ENCODE measurements at regions not wholly inside any gene's neighbourhood (a gene's known extent, or its start where the extent isn't known, plus 50 kb on each side); places are given as distances from the start of the nearest gene placed in this dataset.

- H3K36me3 ChIP-seq (ENCODE audit: control insufficient read depth in 1 of 2, insufficient read depth in 2 of 2, low read length in 2 of 2), result no peaks in the 10 kb centered on the region
- H3K27ac ChIP-seq (ENCODE audit: low read length), result no peak overlapping the region
- no peaks in the 10 kb centered on the region for H3K4me1 ChIP-seq (ENCODE audit: control insufficient read depth in 1 of 2, insufficient read depth in 2 of 2, low read length in 2 of 2)
- no peak overlapping the region for H3K4me3 ChIP-seq (ENCODE audit: low read depth in 1 of 2, low read length in 2 of 2)
- no peaks in the 10 kb centered on the region for H3K9me3 ChIP-seq (ENCODE audit: control insufficient read depth in 1 of 2, low read length in 2 of 2)
- no peaks in the 10 kb centered on the region for H3K27me3 ChIP-seq (ENCODE audit: low read depth, low read length)
Observed at GRCh38 chr11:112719736-112720525, 241.3 kb upstream of the NCAM1 start.

GRCh38 chr11:112722148-112722547 is 239.1 kb upstream of the NCAM1 start:
- Histone ChIP-seq H3K27me3 (ENCODE audit: low read depth, low read length) (no peaks in the 10 kb centered on the region), H3K4me3 (ENCODE audit: low read depth in 1 of 2, low read length in 2 of 2) (no peak overlapping the region), H3K27ac (ENCODE audit: low read length) (no peak overlapping the region), H3K36me3 (ENCODE audit: control insufficient read depth in 1 of 2, insufficient read depth in 2 of 2, low read length in 2 of 2) (no peaks in the 10 kb centered on the region), H3K4me1 (ENCODE audit: control insufficient read depth in 1 of 2, insufficient read depth in 2 of 2, low read length in 2 of 2) (no peaks in the 10 kb centered on the region), H3K9me3 (ENCODE audit: control insufficient read depth in 1 of 2, low read length in 2 of 2) (no peaks in the 10 kb centered on the region)

- Histone ChIP-seq H3K27me3 (ENCODE audit: low read depth, low read length) (no peaks in the 10 kb centered on the region), H3K36me3 (ENCODE audit: control insufficient read depth in 1 of 2, insufficient read depth in 2 of 2, low read length in 2 of 2) (no peaks in the 10 kb centered on the region), H3K4me1 (ENCODE audit: control insufficient read depth in 1 of 2, insufficient read depth in 2 of 2, low read length in 2 of 2) (no peaks in the 10 kb centered on the region), H3K9me3 (ENCODE audit: control insufficient read depth in 1 of 2, low read length in 2 of 2) (no peaks in the 10 kb centered on the region), H3K27ac (ENCODE audit: low read length) (no peak overlapping the region), H3K4me3 (ENCODE audit: low read depth in 1 of 2, low read length in 2 of 2) (no peak overlapping the region)
Observed at GRCh38 chr11:112722876-112723275, 238.3 kb upstream of the NCAM1 start.

GRCh38 chr11:112723676-112724495 is 237.3 kb upstream of the NCAM1 start:
- Histone ChIP-seq H3K27me3 (ENCODE audit: low read depth, low read length) (no peaks in the 10 kb centered on the region), H3K4me3 (ENCODE audit: low read depth in 1 of 2, low read length in 2 of 2) (no peak overlapping the region), H3K9me3 (ENCODE audit: control insufficient read depth in 1 of 2, low read length in 2 of 2) (no peaks in the 10 kb centered on the region), H3K36me3 (ENCODE audit: control insufficient read depth in 1 of 2, insufficient read depth in 2 of 2, low read length in 2 of 2) (no peaks in the 10 kb centered on the region), H3K27ac (ENCODE audit: low read length) (no peak overlapping the region), H3K4me1 (ENCODE audit: control insufficient read depth in 1 of 2, insufficient read depth in 2 of 2, low read length in 2 of 2) (no peaks in the 10 kb centered on the region)

GRCh38 chr11:112724496-112724790 is 236.8 kb upstream of the NCAM1 start:
- Histone ChIP-seq H3K4me3 (ENCODE audit: low read depth in 1 of 2, low read length in 2 of 2) (no peak overlapping the region), H3K27me3 (ENCODE audit: low read depth, low read length) (no peaks in the 10 kb centered on the region), H3K27ac (ENCODE audit: low read length) (no peak overlapping the region), H3K4me1 (ENCODE audit: control insufficient read depth in 1 of 2, insufficient read depth in 2 of 2, low read length in 2 of 2) (no peaks in the 10 kb centered on the region), H3K36me3 (ENCODE audit: control insufficient read depth in 1 of 2, insufficient read depth in 2 of 2, low read length in 2 of 2) (no peaks in the 10 kb centered on the region), H3K9me3 (ENCODE audit: control insufficient read depth in 1 of 2, low read length in 2 of 2) (no peaks in the 10 kb centered on the region)

GRCh38 chr11:112725636-112726035 is 235.6 kb upstream of the NCAM1 start:
- Histone ChIP-seq H3K4me1 (ENCODE audit: control insufficient read depth in 1 of 2, insufficient read depth in 2 of 2, low read length in 2 of 2) (no peaks in the 10 kb centered on the region), H3K9me3 (ENCODE audit: control insufficient read depth in 1 of 2, low read length in 2 of 2) (no peaks in the 10 kb centered on the region), H3K36me3 (ENCODE audit: control insufficient read depth in 1 of 2, insufficient read depth in 2 of 2, low read length in 2 of 2) (no peaks in the 10 kb centered on the region), H3K27me3 (ENCODE audit: low read depth, low read length) (no peaks in the 10 kb centered on the region), H3K27ac (ENCODE audit: low read length) (no peak overlapping the region), H3K4me3 (ENCODE audit: low read depth in 1 of 2, low read length in 2 of 2) (no peak overlapping the region)

- no peak overlapping the region for H3K4me3 ChIP-seq (ENCODE audit: low read depth in 1 of 2, low read length in 2 of 2)
- no peak overlapping the region for H3K27ac ChIP-seq (ENCODE audit: low read length)
- H3K4me1 ChIP-seq (ENCODE audit: control insufficient read depth in 1 of 2, insufficient read depth in 2 of 2, low read length in 2 of 2), result no peaks in the 10 kb centered on the region
- H3K9me3 ChIP-seq (ENCODE audit: control insufficient read depth in 1 of 2, low read length in 2 of 2), result no peaks in the 10 kb centered on the region
- H3K36me3 ChIP-seq (ENCODE audit: control insufficient read depth in 1 of 2, insufficient read depth in 2 of 2, low read length in 2 of 2), result no peaks in the 10 kb centered on the region
- no peaks in the 10 kb centered on the region for H3K27me3 ChIP-seq (ENCODE audit: low read depth, low read length)
Observed at GRCh38 chr11:112727341-112727841, 233.8 kb upstream of the NCAM1 start.

- Histone ChIP-seq H3K36me3 (ENCODE audit: control insufficient read depth in 1 of 2, insufficient read depth in 2 of 2, low read length in 2 of 2) (no peaks in the 10 kb centered on the region), H3K27ac (ENCODE audit: low read length) (no peak overlapping the region), H3K4me3 (ENCODE audit: low read depth in 1 of 2, low read length in 2 of 2) (no peak overlapping the region), H3K4me1 (ENCODE audit: control insufficient read depth in 1 of 2, insufficient read depth in 2 of 2, low read length in 2 of 2) (no peaks in the 10 kb centered on the region), H3K9me3 (ENCODE audit: control insufficient read depth in 1 of 2, low read length in 2 of 2) (no peaks in the 10 kb centered on the region), H3K27me3 (ENCODE audit: low read depth, low read length) (no peaks in the 10 kb centered on the region)
Observed at GRCh38 chr11:112728288-112728687, 232.9 kb upstream of the NCAM1 start.

GRCh38 chr11:112728716-112729115 is 232.5 kb upstream of the NCAM1 start:
- H3K4me3 ChIP-seq (ENCODE audit: low read depth in 1 of 2, low read length in 2 of 2), result no peak overlapping the region
- H3K27ac ChIP-seq (ENCODE audit: low read length), result no peak overlapping the region
- no peaks in the 10 kb centered on the region for H3K27me3 ChIP-seq (ENCODE audit: low read depth, low read length)
- no peaks in the 10 kb centered on the region for H3K36me3 ChIP-seq (ENCODE audit: control insufficient read depth in 1 of 2, insufficient read depth in 2 of 2, low read length in 2 of 2)
- no peaks in the 10 kb centered on the region for H3K9me3 ChIP-seq (ENCODE audit: control insufficient read depth in 1 of 2, low read length in 2 of 2)
- H3K4me1 ChIP-seq (ENCODE audit: control insufficient read depth in 1 of 2, insufficient read depth in 2 of 2, low read length in 2 of 2), result no peaks in the 10 kb centered on the region

- H3K27me3 ChIP-seq (ENCODE audit: low read depth, low read length), result no peaks in the 10 kb centered on the region
- no peak overlapping the region for H3K27ac ChIP-seq (ENCODE audit: low read length)
- H3K4me3 ChIP-seq (ENCODE audit: low read depth in 1 of 2, low read length in 2 of 2), result no peak overlapping the region
- H3K36me3 ChIP-seq (ENCODE audit: control insufficient read depth in 1 of 2, insufficient read depth in 2 of 2, low read length in 2 of 2), result no peaks in the 10 kb centered on the region
- H3K4me1 ChIP-seq (ENCODE audit: control insufficient read depth in 1 of 2, insufficient read depth in 2 of 2, low read length in 2 of 2), result no peaks in the 10 kb centered on the region
- no peaks in the 10 kb centered on the region for H3K9me3 ChIP-seq (ENCODE audit: control insufficient read depth in 1 of 2, low read length in 2 of 2)
Observed at GRCh38 chr11:112730591-112730990, 230.6 kb upstream of the NCAM1 start.

- Histone ChIP-seq H3K27ac (ENCODE audit: low read length) (no peak overlapping the region), H3K9me3 (ENCODE audit: control insufficient read depth in 1 of 2, low read length in 2 of 2) (no peaks in the 10 kb centered on the region), H3K4me3 (ENCODE audit: low read depth in 1 of 2, low read length in 2 of 2) (no peak overlapping the region), H3K36me3 (ENCODE audit: control insufficient read depth in 1 of 2, insufficient read depth in 2 of 2, low read length in 2 of 2) (no peaks in the 10 kb centered on the region), H3K4me1 (ENCODE audit: control insufficient read depth in 1 of 2, insufficient read depth in 2 of 2, low read length in 2 of 2) (no peaks in the 10 kb centered on the region), H3K27me3 (ENCODE audit: low read depth, low read length) (no peaks in the 10 kb centered on the region)
Observed at GRCh38 chr11:112731538-112731937, 229.7 kb upstream of the NCAM1 start.

Data from muscle layer of duodenum (tissue), 2 donors.